Transverse colon (tissue), 4 donors: ENCODE measurements at regions not wholly inside any gene's neighbourhood (a gene's known extent, or its start where the extent isn't known, plus 50 kb on each side); places are given as distances from the start of the nearest gene placed in this dataset.

Experiments used
- CTCF ChIP-seq, 5 experiments: fragments of 200-600 bp in 3 of 5; fragments of 450-650 bp in 2 of 5; sonication (generic) in 3 of 5; IDR thresholded peaks; 1 replicate in 2 of 5; 2 replicates in 3 of 5; pipeline ENCODE4 v1.5.1; 2016 to 2017; ENCODE audit warnings: antibody characterized with exemption in 5 of 5, inconsistent platforms in 3 of 5, mild to moderate bottlenecking in 2 of 5, moderate library complexity in 1 of 5
- POLR2AphosphoS5 ChIP-seq, 3 donors: sonication (generic); formaldehyde crosslinking; IDR thresholded peaks; one replicate each; pipeline ENCODE4 v1.6.1; 2016; ENCODE audit warnings: antibody characterized with exemption in 3 of 3

- no peak for TF ChIP-seq CTCF (IDR thresholded peaks at IDR 0.05)
- TF ChIP-seq POLR2AphosphoS5 (IDR thresholded peaks at IDR 0.05): no peak
Observed at GRCh38 chr14:39716987-39717570, 284.8 kb upstream of the FBXO33 start.
